Endothelial cell of umbilical vein (primary cell): ENCODE measurements at regions not wholly inside any gene's neighbourhood (a gene's known extent, or its start where the extent isn't known, plus 50 kb on each side); places are given as distances from the start of the nearest gene placed in this dataset.

Experiments used
- EZH2 ChIP-seq: IDR thresholded peaks from 2 replicates; pipeline ENCODE4 v1.6.1; 2012; ENCODE audit warnings: borderline replicate concordance, low read depth, mild to moderate bottlenecking, moderate library complexity, low read length, inconsistent platforms; ENCODE audit not compliant: severe bottlenecking
- GATA2 ChIP-seq: IDR thresholded peaks from 2 replicates; pipeline ENCODE4 v1.7.0; 2011; ENCODE audit warnings: low read depth, mild to moderate bottlenecking, moderate library complexity, mixed read lengths, low read length; ENCODE audit not compliant: insufficient read length, insufficient read depth
- JUN ChIP-seq: IDR thresholded peaks from 2 replicates; pipeline ENCODE4 v1.6.1; 2011; ENCODE audit warnings: borderline replicate concordance, low read depth; ENCODE audit not compliant: insufficient read length, insufficient read depth
- MYC ChIP-seq: IDR thresholded peaks from one replicate; pipeline ENCODE4 v1.6.1; 2011; ENCODE audit warnings: mild to moderate bottlenecking, low read depth, low read length
- POLR2A ChIP-seq: IDR thresholded peaks from 2 replicates; pipeline ENCODE4 v1.6.1; 2012; ENCODE audit warnings: low read depth, mild to moderate bottlenecking, control low read depth, low read length
- POLR2AphosphoS5 ChIP-seq: IDR thresholded peaks from 2 replicates; pipeline ENCODE4 v1.6.1; 2012; ENCODE audit warnings: low read depth, mild to moderate bottlenecking, control low read depth, low read length, moderate library complexity; ENCODE audit not compliant: insufficient read depth
- TF ChIP-seq, protein P1 (sequence below), 2 donors: IDR thresholded peaks; 1 replicate in 1 of 2; 2 replicates in 1 of 2; pipeline ENCODE4 v1.5.1; 2011; ENCODE audit warnings: low read length in 2 of 2, mild to moderate bottlenecking in 2 of 2, moderate library complexity in 2 of 2, control low read depth in 1 of 2, inconsistent platforms in 1 of 2, low read depth in 1 of 2; ENCODE audit not compliant: insufficient read depth in 1 of 2; ENCODE audit errors: extremely low read depth in 1 of 2
- TF ChIP-seq, protein P2 (sequence below): IDR thresholded peaks from 2 replicates; pipeline ENCODE4 v1.6.1; 2011; ENCODE audit not compliant: insufficient read depth, insufficient read length

- no peak for TF ChIP-seq POLR2A
- no peak for TF ChIP-seq MYC
- TF ChIP-seq, protein P1, sequence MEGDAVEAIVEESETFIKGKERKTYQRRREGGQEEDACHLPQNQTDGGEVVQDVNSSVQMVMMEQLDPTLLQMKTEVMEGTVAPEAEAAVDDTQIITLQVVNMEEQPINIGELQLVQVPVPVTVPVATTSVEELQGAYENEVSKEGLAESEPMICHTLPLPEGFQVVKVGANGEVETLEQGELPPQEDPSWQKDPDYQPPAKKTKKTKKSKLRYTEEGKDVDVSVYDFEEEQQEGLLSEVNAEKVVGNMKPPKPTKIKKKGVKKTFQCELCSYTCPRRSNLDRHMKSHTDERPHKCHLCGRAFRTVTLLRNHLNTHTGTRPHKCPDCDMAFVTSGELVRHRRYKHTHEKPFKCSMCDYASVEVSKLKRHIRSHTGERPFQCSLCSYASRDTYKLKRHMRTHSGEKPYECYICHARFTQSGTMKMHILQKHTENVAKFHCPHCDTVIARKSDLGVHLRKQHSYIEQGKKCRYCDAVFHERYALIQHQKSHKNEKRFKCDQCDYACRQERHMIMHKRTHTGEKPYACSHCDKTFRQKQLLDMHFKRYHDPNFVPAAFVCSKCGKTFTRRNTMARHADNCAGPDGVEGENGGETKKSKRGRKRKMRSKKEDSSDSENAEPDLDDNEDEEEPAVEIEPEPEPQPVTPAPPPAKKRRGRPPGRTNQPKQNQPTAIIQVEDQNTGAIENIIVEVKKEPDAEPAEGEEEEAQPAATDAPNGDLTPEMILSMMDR (IDR thresholded peaks at IDR 0.05; ENCODE audit: extremely low read depth in 1 of 2, insufficient read depth in 1 of 2, low read depth in 1 of 2, low read length in 2 of 2), result no peak
- TF ChIP-seq, protein P2, sequence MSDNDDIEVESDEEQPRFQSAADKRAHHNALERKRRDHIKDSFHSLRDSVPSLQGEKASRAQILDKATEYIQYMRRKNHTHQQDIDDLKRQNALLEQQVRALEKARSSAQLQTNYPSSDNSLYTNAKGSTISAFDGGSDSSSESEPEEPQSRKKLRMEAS, result no peak
- no peak for TF ChIP-seq JUN
- TF ChIP-seq EZH2, result no peak
- TF ChIP-seq POLR2AphosphoS5, result no peak
- no peak for TF ChIP-seq GATA2
These were observed 470.1 kb upstream of the NR2F2 start for GRCh38 chr15:95860406-95860805.
